Uterus (tissue), 2 donors: ENCODE measurements at regions not wholly inside any gene's neighbourhood (a gene's known extent, or its start where the extent isn't known, plus 50 kb on each side); places are given as distances from the start of the nearest gene placed in this dataset.

ENCODE experiments used
- POLR2A ChIP-seq, 2 donors: fragments of 450-650 bp; IDR thresholded peaks; one replicate each; pipeline ENCODE4 v1.6.1; 2016; ENCODE audit warnings: antibody characterized with exemption in 2 of 2, mild to moderate bottlenecking in 1 of 2, moderate library complexity in 1 of 2
- TF ChIP-seq, protein P1 (sequence below), 4 experiments: fragments of 200-600 bp in 2 of 4; fragments of 450-650 bp in 2 of 4; sonication (generic) in 2 of 4; IDR thresholded peaks; one replicate each; pipeline ENCODE4 v1.5.1; 2016 to 2019; ENCODE audit warnings: antibody characterized with exemption in 4 of 4, mild to moderate bottlenecking in 2 of 4, moderate library complexity in 1 of 4

DNA sequence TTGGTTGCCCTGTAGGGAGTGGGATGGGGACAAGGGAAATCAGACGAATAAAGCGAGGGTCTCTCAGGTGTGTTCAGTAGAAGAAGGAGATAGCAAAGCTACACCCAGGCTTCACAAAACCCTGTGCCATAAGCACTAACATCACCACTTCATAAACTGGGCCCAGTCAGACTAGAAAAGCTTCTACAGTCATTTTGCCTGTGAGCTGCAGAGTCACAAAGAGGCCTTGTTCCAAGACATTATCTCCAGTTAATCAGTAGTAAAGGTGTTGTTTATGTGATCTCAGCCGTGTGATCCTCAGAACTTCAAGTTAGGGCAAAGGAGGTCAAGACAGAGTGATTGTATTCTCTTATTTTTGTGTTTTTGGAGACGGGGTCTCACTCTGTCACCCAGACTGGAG is 148.0 kb downstream of the GALR1 start:
- no peak for TF ChIP-seq POLR2A (IDR thresholded peaks at IDR 0.05)
- TF ChIP-seq, protein P1, sequence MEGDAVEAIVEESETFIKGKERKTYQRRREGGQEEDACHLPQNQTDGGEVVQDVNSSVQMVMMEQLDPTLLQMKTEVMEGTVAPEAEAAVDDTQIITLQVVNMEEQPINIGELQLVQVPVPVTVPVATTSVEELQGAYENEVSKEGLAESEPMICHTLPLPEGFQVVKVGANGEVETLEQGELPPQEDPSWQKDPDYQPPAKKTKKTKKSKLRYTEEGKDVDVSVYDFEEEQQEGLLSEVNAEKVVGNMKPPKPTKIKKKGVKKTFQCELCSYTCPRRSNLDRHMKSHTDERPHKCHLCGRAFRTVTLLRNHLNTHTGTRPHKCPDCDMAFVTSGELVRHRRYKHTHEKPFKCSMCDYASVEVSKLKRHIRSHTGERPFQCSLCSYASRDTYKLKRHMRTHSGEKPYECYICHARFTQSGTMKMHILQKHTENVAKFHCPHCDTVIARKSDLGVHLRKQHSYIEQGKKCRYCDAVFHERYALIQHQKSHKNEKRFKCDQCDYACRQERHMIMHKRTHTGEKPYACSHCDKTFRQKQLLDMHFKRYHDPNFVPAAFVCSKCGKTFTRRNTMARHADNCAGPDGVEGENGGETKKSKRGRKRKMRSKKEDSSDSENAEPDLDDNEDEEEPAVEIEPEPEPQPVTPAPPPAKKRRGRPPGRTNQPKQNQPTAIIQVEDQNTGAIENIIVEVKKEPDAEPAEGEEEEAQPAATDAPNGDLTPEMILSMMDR (IDR thresholded peaks at IDR 0.05), result no peak
